ENCODE measurements at regions not wholly inside any gene's neighbourhood (a gene's known extent, or its start where the extent isn't known, plus 50 kb on each side); places are given as distances from the start of the nearest gene placed in this dataset.

DNA sequence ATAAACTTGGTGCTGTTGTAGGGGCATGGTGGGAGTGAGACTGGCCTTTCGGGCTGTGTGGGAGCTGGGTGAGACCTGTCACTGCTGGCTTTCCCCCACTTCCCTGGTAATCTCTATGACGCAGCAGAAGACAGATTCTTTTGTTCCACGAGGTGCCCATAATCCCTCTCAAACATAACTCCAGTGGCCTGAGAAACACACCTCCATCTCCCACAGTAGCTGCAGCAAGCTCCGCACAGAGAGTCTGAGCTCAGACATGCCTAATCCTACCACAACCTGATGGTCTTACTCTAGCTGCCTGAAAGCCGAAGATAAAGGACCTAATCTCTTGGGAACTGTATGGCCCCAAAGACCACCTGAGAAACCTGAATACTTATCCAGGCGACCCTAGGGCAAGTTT, 225.6 kb upstream of the CRBN start:
- Histone ChIP-seq H3K27ac (no peak overlapping the region), H3K9me3 (replicated peaks in 1 of 11) (peaks cover 10 to 21% (median 14%) of the 10 kb centered on the region in 11 experiments), H3K27me3 (no peaks in the 10 kb centered on the region), H3K4me1 (peaks cover 0 to 5% (median 0%) of the 10 kb centered on the region in 10 experiments; a peak in 1 of 20 replicates), H3K4me3 (no peak overlapping the region), H3K36me3 (no peaks in the 10 kb centered on the region; a peak in 2 of 22 replicates), H4K20me1 (no peaks in the 10 kb centered on the region), H3K9ac (no peak overlapping the region), H3K4me2 (no peak overlapping the region; a peak in 1 of 22 replicates)
- no peak for TF ChIP-seq Cebpa-rat (IDR thresholded peaks at IDR 0.05)

DNA sequence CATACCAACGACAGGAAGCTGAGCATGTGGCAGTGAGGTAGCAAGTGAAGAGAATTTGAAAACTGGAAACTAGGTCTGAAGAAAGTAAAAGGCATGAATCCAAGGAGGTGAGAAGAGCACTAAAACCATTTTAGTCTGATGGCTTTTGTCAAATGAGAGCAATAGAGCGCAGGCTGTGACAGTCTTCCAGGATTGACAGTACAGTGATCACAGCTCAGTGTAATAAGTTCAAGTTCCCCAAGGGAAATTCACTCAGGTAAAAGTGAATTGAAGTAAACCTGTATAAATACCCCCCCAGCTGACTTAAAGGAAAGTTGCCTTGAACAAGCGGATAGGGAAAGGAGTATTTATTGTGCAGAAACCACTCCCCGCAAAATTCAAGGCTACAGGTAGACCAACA, 224.2 kb upstream of the CRBN start:
- H3K4me1 ChIP-seq: peaks cover 0 to 5% (median 0%) of the 10 kb centered on the region in 10 experiments; a peak in 1 of 20 replicates
- H3K36me3 ChIP-seq: no peaks in the 10 kb centered on the region; a peak in 2 of 22 replicates
- no peaks in the 10 kb centered on the region for H3K27me3 ChIP-seq
- H3K9me3 ChIP-seq (replicated peaks in 1 of 11): peaks cover 10 to 23% (median 17%) of the 10 kb centered on the region in 11 experiments
- H3K9ac ChIP-seq: no peak overlapping the region
- no peak overlapping the region for H3K27ac ChIP-seq
- H3K4me3 ChIP-seq: no peak overlapping the region
- no peak for TF ChIP-seq Cebpa-rat (IDR thresholded peaks at IDR 0.05)
- H3K4me2 ChIP-seq: no peak overlapping the region
- no peaks in the 10 kb centered on the region for H4K20me1 ChIP-seq

GRCh38 chr3:3392946-3393345, 213.5 kb upstream of the CRBN start:
- Histone ChIP-seq H3K4me1 (no peaks in the 10 kb centered on the region), H3K4me3 (no peak overlapping the region), H3K36me3 (no peaks in the 10 kb centered on the region), H3K27me3 (no peaks in the 10 kb centered on the region), H3K9me3 (replicated peaks in 1 of 11) (no peaks in the 10 kb centered on the region; a peak in 1 of 22 replicates), H4K20me1 (no peaks in the 10 kb centered on the region), H3K9ac (no peak overlapping the region), H3K27ac (no peak overlapping the region), H3K4me2 (no peak overlapping the region)
- no peak for TF ChIP-seq Cebpa-rat (IDR thresholded peaks at IDR 0.05)

- H4K20me1 ChIP-seq: no peaks in the 10 kb centered on the region
- H3K4me1 ChIP-seq: no peaks in the 10 kb centered on the region
- no peaks in the 10 kb centered on the region for H3K27me3 ChIP-seq
- TF ChIP-seq Cebpa-rat (IDR thresholded peaks at IDR 0.05): no peak
- H3K36me3 ChIP-seq: no peaks in the 10 kb centered on the region
- no peak overlapping the region for H3K27ac ChIP-seq
- H3K9me3 ChIP-seq (replicated peaks in 1 of 11): no peaks in the 10 kb centered on the region
- H3K9ac ChIP-seq: no peak overlapping the region
- H3K4me3 ChIP-seq: no peak overlapping the region
- no peak overlapping the region for H3K4me2 ChIP-seq
Measured at GRCh38 chr3:3383461-3383860, 204.0 kb upstream of the CRBN start.

GRCh38 chr3:3372210-3372777, 192.8 kb upstream of the CRBN start:
- H3K9ac ChIP-seq: no peak overlapping the region
- no peaks in the 10 kb centered on the region for H3K4me1 ChIP-seq
- no peaks in the 10 kb centered on the region for H3K36me3 ChIP-seq
- no peak overlapping the region for H3K27ac ChIP-seq
- H3K27me3 ChIP-seq: no peaks in the 10 kb centered on the region
- no peak overlapping the region for H3K4me3 ChIP-seq
- no peak for TF ChIP-seq Cebpa-rat (IDR thresholded peaks at IDR 0.05)
- peaks cover 10 to 20% (median 14%) of the 10 kb centered on the region in 11 experiments; a peak in 18 of 22 replicates for H3K9me3 ChIP-seq (replicated peaks in 1 of 11)
- H3K4me2 ChIP-seq: no peak overlapping the region
- no peaks in the 10 kb centered on the region for H4K20me1 ChIP-seq

- no peak for TF ChIP-seq Cebpa-rat (IDR thresholded peaks at IDR 0.05)
- no peak overlapping the region for H3K9ac ChIP-seq
- H3K9me3 ChIP-seq (replicated peaks in 1 of 11): no peaks in the 10 kb centered on the region
- no peak overlapping the region for H3K4me3 ChIP-seq
- no peaks in the 10 kb centered on the region for H3K4me1 ChIP-seq
- H3K27me3 ChIP-seq: no peaks in the 10 kb centered on the region
- no peak overlapping the region for H3K27ac ChIP-seq
- H3K4me2 ChIP-seq: no peak overlapping the region
- no peaks in the 10 kb centered on the region for H3K36me3 ChIP-seq
- no peaks in the 10 kb centered on the region for H4K20me1 ChIP-seq
Measured at GRCh38 chr3:3368306-3368705, 188.8 kb upstream of the CRBN start.

DNA sequence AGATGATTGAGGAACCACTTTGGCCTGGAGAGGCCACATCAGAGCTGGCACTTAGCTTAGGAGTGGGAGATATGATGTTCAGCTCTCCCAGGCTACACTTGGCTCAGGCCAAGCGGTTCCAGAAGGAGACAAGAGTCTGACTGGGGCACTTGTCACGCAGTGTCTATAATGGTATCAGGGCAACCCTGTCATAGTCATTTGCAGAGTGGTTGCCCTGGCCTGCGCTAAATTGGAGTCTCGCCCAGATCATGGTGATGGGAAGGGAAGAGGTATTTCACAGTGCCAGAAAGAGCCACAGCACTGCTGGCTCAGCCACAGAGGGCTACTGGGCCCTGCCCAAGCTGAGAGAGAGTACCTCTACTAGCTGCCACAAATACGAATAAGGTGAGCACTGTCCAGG, 186.9 kb upstream of the CRBN start:
- no peaks in the 10 kb centered on the region for H3K4me1 ChIP-seq
- H4K20me1 ChIP-seq: no peaks in the 10 kb centered on the region
- H3K4me3 ChIP-seq: no peak overlapping the region
- no peak overlapping the region for H3K27ac ChIP-seq
- no peaks in the 10 kb centered on the region for H3K36me3 ChIP-seq
- no peak overlapping the region for H3K4me2 ChIP-seq
- H3K9me3 ChIP-seq (replicated peaks in 1 of 11): no peaks in the 10 kb centered on the region
- no peak for TF ChIP-seq Cebpa-rat (IDR thresholded peaks at IDR 0.05)
- no peak overlapping the region for H3K9ac ChIP-seq
- H3K27me3 ChIP-seq: no peaks in the 10 kb centered on the region

DNA sequence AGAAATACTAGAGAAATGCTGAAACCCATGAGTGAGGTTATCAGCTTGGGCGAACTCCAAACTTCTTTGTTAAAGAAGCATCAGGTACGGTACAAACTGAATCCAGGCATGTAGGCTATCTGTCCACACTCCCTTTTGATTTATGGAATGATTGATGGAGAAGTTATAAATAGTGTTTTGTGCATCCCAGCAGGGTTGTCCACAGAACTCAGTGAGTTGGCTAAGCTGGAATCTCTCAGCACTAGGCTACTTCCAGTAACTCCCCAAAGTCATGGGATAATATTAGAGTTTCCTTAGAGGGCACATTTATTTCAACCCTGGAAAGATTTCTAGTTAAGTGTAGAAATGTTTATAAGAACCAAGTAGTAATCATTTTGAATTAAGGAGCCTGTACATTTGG, 186.2 kb upstream of the CRBN start:
- H3K4me3 ChIP-seq: no peak overlapping the region
- no peaks in the 10 kb centered on the region for H3K27me3 ChIP-seq
- no peaks in the 10 kb centered on the region for H3K36me3 ChIP-seq
- no peaks in the 10 kb centered on the region for H3K4me1 ChIP-seq
- no peak overlapping the region for H3K9ac ChIP-seq
- TF ChIP-seq Cebpa-rat (IDR thresholded peaks at IDR 0.05): no peak
- H3K4me2 ChIP-seq: no peak overlapping the region
- no peaks in the 10 kb centered on the region for H4K20me1 ChIP-seq
- H3K27ac ChIP-seq: no peak overlapping the region
- no peaks in the 10 kb centered on the region for H3K9me3 ChIP-seq (replicated peaks in 1 of 11)

DNA sequence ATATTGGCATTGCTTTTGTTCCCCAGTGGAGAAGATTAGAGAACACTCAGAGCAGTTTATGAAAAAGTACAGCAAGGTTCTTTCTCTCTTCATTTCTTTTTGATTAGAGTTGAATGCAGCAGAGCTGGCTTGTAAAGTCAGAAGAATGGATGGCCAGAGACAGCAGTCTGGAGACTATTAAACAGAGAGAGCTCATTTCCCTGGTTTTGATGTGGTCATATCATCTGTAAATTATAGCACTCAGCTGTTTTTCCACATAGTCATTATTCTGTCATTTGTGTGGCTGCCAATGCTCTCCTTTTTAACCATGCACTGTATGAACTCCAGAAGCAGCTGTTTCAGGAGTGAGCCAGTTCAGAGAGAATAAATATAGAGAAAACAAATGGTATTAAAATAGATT, 177.4 kb upstream of the CRBN start:
- Histone ChIP-seq H3K27me3 (no peaks in the 10 kb centered on the region), H3K4me3 (no peak overlapping the region), H3K9ac (no peak overlapping the region), H3K9me3 (replicated peaks in 1 of 11) (no peaks in the 10 kb centered on the region), H3K4me2 (no peak overlapping the region), H3K4me1 (no peaks in the 10 kb centered on the region), H3K27ac (no peak overlapping the region), H4K20me1 (no peaks in the 10 kb centered on the region), H3K36me3 (no peaks in the 10 kb centered on the region)
- no peak for TF ChIP-seq Cebpa-rat (IDR thresholded peaks at IDR 0.05)

DNA sequence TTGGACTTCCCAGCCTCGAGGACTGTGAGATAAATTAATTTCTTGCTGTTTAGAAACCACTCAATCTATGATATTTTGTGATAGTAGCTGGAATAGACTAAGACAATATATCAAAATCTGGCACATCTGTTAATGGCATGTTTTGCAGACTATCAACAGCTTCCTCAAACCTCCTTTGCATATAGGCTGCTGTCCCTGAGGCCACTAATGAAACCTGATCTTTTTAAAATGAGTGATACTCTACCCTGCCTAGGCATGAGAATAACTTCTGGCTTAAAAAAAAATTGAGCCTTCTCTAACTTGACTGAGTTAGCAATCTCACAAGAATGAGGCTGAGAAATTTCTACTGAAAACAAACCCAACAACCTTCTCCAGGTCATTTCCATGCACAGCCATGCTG, 176.0 kb upstream of the CRBN start:
- no peak overlapping the region for H3K9ac ChIP-seq
- H3K27ac ChIP-seq: no peak overlapping the region
- H3K9me3 ChIP-seq (replicated peaks in 1 of 11): no peaks in the 10 kb centered on the region
- H3K36me3 ChIP-seq: no peaks in the 10 kb centered on the region
- no peaks in the 10 kb centered on the region for H3K4me1 ChIP-seq
- no peak for TF ChIP-seq Cebpa-rat (IDR thresholded peaks at IDR 0.05)
- H4K20me1 ChIP-seq: no peaks in the 10 kb centered on the region
- H3K4me3 ChIP-seq: no peak overlapping the region
- no peaks in the 10 kb centered on the region for H3K27me3 ChIP-seq
- H3K4me2 ChIP-seq: no peak overlapping the region
